ENCODE measurements at regions not wholly inside any gene's neighbourhood (a gene's known extent, or its start where the extent isn't known, plus 50 kb on each side); places are given as distances from the start of the nearest gene placed in this dataset.

- no peak for DNase-seq (ENCODE audit: low read depth in 2 of 2)
- no peak for TF ChIP-seq CTCF (IDR thresholded peaks at IDR 0.05; ENCODE audit: low read depth, low read length)
These were observed 154.3 kb upstream of the ID4 start for GRCh38 chr6:19682859-19683258.

GRCh38 chr6:19690325-19691075 lies 146.7 kb upstream of the ID4 start:
- H3K4me3 ChIP-seq (replicated peaks in 1 of 2; ENCODE audit: low read depth in 2 of 2, low read length in 2 of 2) = no peak overlapping the region
- DNase-seq (ENCODE audit: low read depth in 2 of 2) = no peak
- TF ChIP-seq CTCF (IDR thresholded peaks at IDR 0.05; ENCODE audit: low read depth, low read length) = no peak

More at GRCh38 chr6:19682859-19683258, 154.3 kb upstream of the ID4 start:
- no peak overlapping the region for H3K4me3 ChIP-seq (replicated peaks in 1 of 2; ENCODE audit: low read depth in 2 of 2, low read length in 2 of 2)

- peak overlapping the region; percentile 33 to 50 for H3K4me3 ChIP-seq (replicated peaks in 1 of 2; ENCODE audit: low read depth in 2 of 2, low read length in 2 of 2)
- peak in 1 of 2 donors; percentile 15 for DNase-seq (ENCODE audit: low read depth in 2 of 2)
- no peak for TF ChIP-seq CTCF (IDR thresholded peaks at IDR 0.05; ENCODE audit: low read depth, low read length)
These were observed 145.6 kb upstream of the ID4 start for GRCh38 chr6:19691465-19692167.

- no peak overlapping the region for H3K4me3 ChIP-seq (replicated peaks in 1 of 2; ENCODE audit: low read depth in 2 of 2, low read length in 2 of 2)
- DNase-seq (ENCODE audit: low read depth in 2 of 2) = no peak
- no peak for TF ChIP-seq CTCF (IDR thresholded peaks at IDR 0.05; ENCODE audit: low read depth, low read length)
These were observed 144.5 kb upstream of the ID4 start for GRCh38 chr6:19692506-19693298.

- H3K4me3 ChIP-seq (replicated peaks in 1 of 2; ENCODE audit: low read depth in 2 of 2, low read length in 2 of 2) = no peak overlapping the region
- no peak for TF ChIP-seq CTCF (IDR thresholded peaks at IDR 0.05; ENCODE audit: low read depth, low read length)
These were observed 142.5 kb upstream of the ID4 start for GRCh38 chr6:19694697-19695096.

GRCh38 chr6:19697744-19698290 lies 139.4 kb upstream of the ID4 start:
- no peak overlapping the region for H3K4me3 ChIP-seq (replicated peaks in 1 of 2; ENCODE audit: low read depth in 2 of 2, low read length in 2 of 2)
- TF ChIP-seq CTCF (IDR thresholded peaks at IDR 0.05; ENCODE audit: low read depth, low read length) = no peak
- DNase-seq (ENCODE audit: low read depth in 2 of 2) = peak; percentile 35 to 81

More at GRCh38 chr6:19694697-19695096, 142.5 kb upstream of the ID4 start:
- no peak for DNase-seq (ENCODE audit: low read depth in 2 of 2)

All from cardiac fibroblast (primary cell).